Ectodermal cell (in vitro differentiated cells): ENCODE measurements at regions not wholly inside any gene's neighbourhood (a gene's known extent, or its start where the extent isn't known, plus 50 kb on each side); places are given as distances from the start of the nearest gene placed in this dataset.
"Not testable (repeated sequence)": the region's sequence is repeated elsewhere in the genome, so short reads cannot be mapped to it uniquely, and the experiment has no call there.

Experiments used
- H3K27ac ChIP-seq: 2 replicates; pipeline ENCODE4 v1.7.0; 2013; ENCODE audit warnings: mild to moderate bottlenecking, low read depth, low read length; ENCODE audit not compliant: insufficient read depth, poor library complexity, severe bottlenecking
- H3K27me3 ChIP-seq: 2 replicates; pipeline ENCODE4 v1.7.0; 2013; ENCODE audit warnings: mild to moderate bottlenecking, low read length; ENCODE audit not compliant: insufficient read depth, control insufficient read depth, poor library complexity, severe bottlenecking
- H3K36me3 ChIP-seq: one replicate; pipeline ENCODE4 v1.7.0; 2013; ENCODE audit warnings: low read length; ENCODE audit not compliant: control insufficient read depth, insufficient read depth
- H3K4me1 ChIP-seq: one replicate; pipeline ENCODE4 v1.7.0; 2013; ENCODE audit warnings: low read length; ENCODE audit not compliant: control insufficient read depth, insufficient read depth
- H3K4me3 ChIP-seq: 2 replicates; pipeline ENCODE4 v1.7.0; 2013; ENCODE audit warnings: low read depth, low read length, control low read depth; ENCODE audit not compliant: insufficient read depth
- H3K9me3 ChIP-seq: 2 replicates; pipeline ENCODE4 v1.7.0; 2013; ENCODE audit warnings: mild to moderate bottlenecking, low read length, moderate library complexity; ENCODE audit not compliant: control insufficient read depth
- WGBS, 2 experiments: methylation state at CpG; one replicate each; pipeline ENCODE4 v1.1.7; 2013; ENCODE audit warnings: missing lambda C conversion rate in 2 of 2; 5-methylcytosine and 5-hydroxymethylcytosine counted together

- Histone ChIP-seq H3K4me3 (no peak overlapping the region), H3K27ac (no peak overlapping the region), H3K36me3 (no peaks in the 10 kb centered on the region), H3K27me3 (no peaks in the 10 kb centered on the region), H3K4me1 (no peaks in the 10 kb centered on the region), H3K9me3 (no peaks in the 10 kb centered on the region)
These were observed 881.4 kb upstream of the ROBO1 start for GRCh38 chr3:80649170-80649569.

- 90 to 93% methylated on average over 4 of the region's 4 CpGs for WGBS, 2 experiments
- H3K9me3 ChIP-seq: no peaks in the 10 kb centered on the region
- no peaks in the 10 kb centered on the region for H3K27me3 ChIP-seq
- H3K27ac ChIP-seq: no peak overlapping the region
- H3K4me3 ChIP-seq: no peak overlapping the region
- H3K36me3 ChIP-seq: no peaks in the 10 kb centered on the region
- no peaks in the 10 kb centered on the region for H3K4me1 ChIP-seq
These were observed 875.6 kb upstream of the ROBO1 start for GRCh38 chr3:80643421-80643820.

GRCh38 chr3:80618295-80619256, 850.8 kb upstream of the ROBO1 start:
- 83 to 84% methylated on average over 8 of the region's 8 CpGs for WGBS, 2 experiments
- no peaks in the 10 kb centered on the region for H3K4me1 ChIP-seq
- no peaks in the 10 kb centered on the region for H3K36me3 ChIP-seq
- H3K27me3 ChIP-seq: no peaks in the 10 kb centered on the region
- no peak overlapping the region for H3K4me3 ChIP-seq
- no peaks in the 10 kb centered on the region for H3K9me3 ChIP-seq
- H3K27ac ChIP-seq: no peak overlapping the region

GRCh38 chr3:80612366-80612765, 844.6 kb upstream of the ROBO1 start:
- no peaks in the 10 kb centered on the region for H3K36me3 ChIP-seq
- H3K27me3 ChIP-seq: no peaks in the 10 kb centered on the region
- WGBS, 2 experiments: 12 to 55% methylated on average over 1 to 2 of the region's 2 CpGs
- no peaks in the 10 kb centered on the region for H3K4me1 ChIP-seq
- H3K9me3 ChIP-seq: no peaks in the 10 kb centered on the region
- no peak overlapping the region for H3K27ac ChIP-seq
- H3K4me3 ChIP-seq: no peak overlapping the region

- H3K27ac ChIP-seq, H3K9me3 ChIP-seq, H3K36me3 ChIP-seq, H3K4me1 ChIP-seq, H3K4me3 ChIP-seq, H3K27me3 ChIP-seq: not testable (repeated sequence)
- 91 to 95% methylated on average over 3 of the region's 3 CpGs for WGBS, 2 experiments
These were observed 840.3 kb upstream of the ROBO1 start for GRCh38 chr3:80608072-80608471.

- WGBS, 2 experiments: 84 to 90% methylated on average over 2 to 4 of the region's 4 CpGs
- Histone ChIP-seq H3K27ac (no peak overlapping the region), H3K36me3 (no peaks in the 10 kb centered on the region), H3K27me3 (no peaks in the 10 kb centered on the region), H3K9me3 (no peaks in the 10 kb centered on the region), H3K4me3 (no peak overlapping the region), H3K4me1 (no peaks in the 10 kb centered on the region)
These were observed 838.3 kb upstream of the ROBO1 start for GRCh38 chr3:80606073-80606472.

GRCh38 chr3:80601479-80601878, 833.7 kb upstream of the ROBO1 start:
- no peak overlapping the region for H3K27ac ChIP-seq
- H3K4me1 ChIP-seq: no peaks in the 10 kb centered on the region
- H3K36me3 ChIP-seq: no peaks in the 10 kb centered on the region
- H3K9me3 ChIP-seq: no peaks in the 10 kb centered on the region
- no peak overlapping the region for H3K4me3 ChIP-seq
- no peaks in the 10 kb centered on the region for H3K27me3 ChIP-seq

- no peaks in the 10 kb centered on the region for H3K36me3 ChIP-seq
- WGBS, 2 experiments: no CpG with 5 or more reads among the region's 1 CpG
- no peak overlapping the region for H3K27ac ChIP-seq
- H3K4me3 ChIP-seq: no peak overlapping the region
- H3K4me1 ChIP-seq: no peaks in the 10 kb centered on the region
- H3K27me3 ChIP-seq: no peaks in the 10 kb centered on the region
- H3K9me3 ChIP-seq: no peaks in the 10 kb centered on the region
These were observed 825.0 kb upstream of the ROBO1 start for GRCh38 chr3:80592792-80593191.

- Histone ChIP-seq H3K4me3 (no peak overlapping the region), H3K4me1 (no peaks in the 10 kb centered on the region), H3K36me3 (no peaks in the 10 kb centered on the region), H3K27ac (no peak overlapping the region), H3K9me3 (no peaks in the 10 kb centered on the region), H3K27me3 (no peaks in the 10 kb centered on the region)
- WGBS, 2 experiments: 90 to 95% methylated on average over 2 of the region's 2 CpGs
These were observed 818.5 kb upstream of the ROBO1 start for GRCh38 chr3:80586338-80586737.

GRCh38 chr3:80580146-80580545, 812.3 kb upstream of the ROBO1 start:
- no peaks in the 10 kb centered on the region for H3K4me1 ChIP-seq
- H3K36me3 ChIP-seq: no peaks in the 10 kb centered on the region
- H3K27me3 ChIP-seq: no peaks in the 10 kb centered on the region
- H3K9me3 ChIP-seq: no peaks in the 10 kb centered on the region
- no peak overlapping the region for H3K27ac ChIP-seq
- 98 to 100% methylated on average over 2 of the region's 2 CpGs for WGBS, 2 experiments
- no peak overlapping the region for H3K4me3 ChIP-seq
